RPMI8226 (cell line): ENCODE measurements at regions not wholly inside any gene's neighbourhood (a gene's known extent, or its start where the extent isn't known, plus 50 kb on each side); places are given as distances from the start of the nearest gene placed in this dataset.
"Not testable (repeated sequence)": the region's sequence is repeated elsewhere in the genome, so short reads cannot be mapped to it uniquely, and the experiment has no call there.

Source experiments
- DNase-seq: peaks from one replicate; pipeline ENCODE4 v3.0.0-alpha.2; 2015

- no peak for DNase-seq
Observed at GRCh38 chr14:71621276-71621675, 311.0 kb upstream of the RGS6 start.

- DNase-seq, result no peak
Observed at GRCh38 chr14:71621980-71622605, 310.1 kb upstream of the RGS6 start.

GRCh38 chr14:71623939-71624338, 308.3 kb upstream of the RGS6 start:
- no peak for DNase-seq

GRCh38 chr14:71625175-71625574, 307.1 kb upstream of the RGS6 start:
- no peak for DNase-seq

- DNase-seq, result no peak
Observed at GRCh38 chr14:71625891-71626701, 306.1 kb upstream of the RGS6 start.

GRCh38 chr14:71628433-71628832, 303.8 kb upstream of the RGS6 start:
- no peak for DNase-seq

GRCh38 chr14:71629250-71629649, 303.0 kb upstream of the RGS6 start:
- no peak for DNase-seq

- no peak for DNase-seq
Observed at GRCh38 chr14:71629765-71630492, 302.3 kb upstream of the RGS6 start.

- DNase-seq, result not testable (repeated sequence)
Observed at GRCh38 chr14:71631030-71631429, 301.2 kb upstream of the RGS6 start.

GRCh38 chr14:71632440-71632946, 299.7 kb upstream of the RGS6 start:
- no peak for DNase-seq

- DNase-seq, result no peak
Observed at GRCh38 chr14:71636076-71636475, 296.2 kb upstream of the RGS6 start.

- DNase-seq, result no peak
Observed at GRCh38 chr14:71636820-71637471, 295.3 kb upstream of the RGS6 start.

GRCh38 chr14:71638523-71639196, 293.6 kb upstream of the RGS6 start:
- no peak for DNase-seq

- DNase-seq, result no peak
Observed at GRCh38 chr14:71642715-71643114, 289.5 kb upstream of the RGS6 start.

GRCh38 chr14:71645656-71646055, 286.6 kb upstream of the RGS6 start:
- no peak for DNase-seq

- no peak for DNase-seq
Observed at GRCh38 chr14:71646518-71646917, 285.7 kb upstream of the RGS6 start.

- DNase-seq, result no peak
Observed at GRCh38 chr14:71647086-71647784, 285.0 kb upstream of the RGS6 start.

GRCh38 chr14:71648725-71649124, 283.5 kb upstream of the RGS6 start:
- DNase-seq, result no peak

- no peak for DNase-seq
Observed at GRCh38 chr14:71650187-71650755, 282.0 kb upstream of the RGS6 start.

- no peak for DNase-seq
Observed at GRCh38 chr14:71651228-71651627, 281.0 kb upstream of the RGS6 start.

- DNase-seq, result no peak
Observed at GRCh38 chr14:71652368-71652767, 279.9 kb upstream of the RGS6 start.

GRCh38 chr14:71654810-71655209, 277.4 kb upstream of the RGS6 start:
- no peak for DNase-seq
